GM21529 (cell line): ENCODE measurements at regions not wholly inside any gene's neighbourhood (a gene's known extent, or its start where the extent isn't known, plus 50 kb on each side); places are given as distances from the start of the nearest gene placed in this dataset.
"Not testable (repeated sequence)": the region's sequence is repeated elsewhere in the genome, so short reads cannot be mapped to it uniquely, and the experiment has no call there.

Experiments
- ATAC-seq: cut with Tn5 transposase; IDR thresholded peaks from one replicate; pipeline ENCODE4 v1.9.1; 2021; ENCODE audit not compliant: unreplicated experiment

GRCh38 chr7:91355695-91356435 is 91.6 kb downstream of the FZD1 start:
- no peak for ATAC-seq

GRCh38 chr7:91356915-91357314 is 92.7 kb downstream of the FZD1 start:
- ATAC-seq: no peak

GRCh38 chr7:91357379-91357778 is 93.1 kb downstream of the FZD1 start:
- no peak for ATAC-seq

- ATAC-seq: no peak
Observed at GRCh38 chr7:91357901-91358300, 93.7 kb downstream of the FZD1 start.

- ATAC-seq: no peak
Observed at GRCh38 chr7:91358303-91358702, 94.1 kb downstream of the FZD1 start.

- ATAC-seq: not testable (repeated sequence)
Observed at GRCh38 chr7:91365097-91365496, 100.9 kb downstream of the FZD1 start.

GRCh38 chr7:91366091-91366490 is 101.9 kb downstream of the FZD1 start:
- no peak for ATAC-seq

- ATAC-seq: no peak
Observed at GRCh38 chr7:91367812-91368578, 103.8 kb downstream of the FZD1 start.

GRCh38 chr7:91372323-91372722 is 108.1 kb downstream of the FZD1 start:
- ATAC-seq: no peak

GRCh38 chr7:91373111-91373800 is 109.0 kb downstream of the FZD1 start:
- no peak for ATAC-seq

GRCh38 chr7:91374321-91374989 is 110.2 kb downstream of the FZD1 start:
- ATAC-seq: no peak

- no peak for ATAC-seq
Observed at GRCh38 chr7:91375378-91375777, 111.1 kb downstream of the FZD1 start.

- ATAC-seq: no peak
Observed at GRCh38 chr7:91378131-91378530, 113.9 kb downstream of the FZD1 start.

- ATAC-seq: no peak
Observed at GRCh38 chr7:91379236-91379635, 115.0 kb downstream of the FZD1 start.

- ATAC-seq: no peak
Observed at GRCh38 chr7:91379991-91380390, 115.8 kb downstream of the FZD1 start.

GRCh38 chr7:91383053-91383904 is 119.0 kb downstream of the FZD1 start:
- no peak for ATAC-seq

GRCh38 chr7:91383905-91384274 is 119.7 kb downstream of the FZD1 start:
- no peak for ATAC-seq

- not testable (repeated sequence) for ATAC-seq
Observed at GRCh38 chr7:91394757-91395156, 130.5 kb downstream of the FZD1 start.

GRCh38 chr7:91395313-91395712 is 131.1 kb downstream of the FZD1 start:
- ATAC-seq: not testable (repeated sequence)

GRCh38 chr7:91397096-91397495 is 132.9 kb downstream of the FZD1 start:
- ATAC-seq: no peak
